Lung (tissue), 11 donors: ENCODE measurements at regions not wholly inside any gene's neighbourhood (a gene's known extent, or its start where the extent isn't known, plus 50 kb on each side); places are given as distances from the start of the nearest gene placed in this dataset.

Experiments used
- ATAC-seq: fragments of 200-7000 bp; cut with Tn5 transposase; one replicate; pipeline ENCODE4 v1.9.1; 2020; ENCODE audit warnings: moderate number of reproducible peaks; ENCODE audit not compliant: insufficient read depth, low FRiP score
- DNase-seq, 3 donors: peaks; one replicate each; pipeline ENCODE4 v3.0.0-alpha.2; 2013 to 2017
- H3K27ac ChIP-seq, 2 donors: one replicate each; pipeline ENCODE4 v1.5.1; 2013; ENCODE audit warnings: mild to moderate bottlenecking in 2 of 2, moderate library complexity in 2 of 2, control low read depth in 1 of 2, inconsistent platforms in 1 of 2, low read depth in 1 of 2, low read length in 1 of 2
- H3K27me3 ChIP-seq, 3 donors: one replicate each; pipeline ENCODE4 v1.5.1; 2013; ENCODE audit warnings: low read length in 2 of 3; ENCODE audit not compliant: control insufficient read depth in 3 of 3, insufficient read depth in 3 of 3
- H3K36me3 ChIP-seq, 4 donors: one replicate each; pipeline ENCODE4 v1.5.1; 2013; ENCODE audit warnings: low read length in 4 of 4, mild to moderate bottlenecking in 1 of 4, moderate library complexity in 1 of 4; ENCODE audit not compliant: control insufficient read depth in 4 of 4, insufficient read depth in 4 of 4
- H3K4me1 ChIP-seq, 5 donors: one replicate each; pipeline ENCODE4 v1.5.1; 2013; ENCODE audit warnings: low read length in 5 of 5, mild to moderate bottlenecking in 2 of 5, moderate library complexity in 1 of 5; ENCODE audit not compliant: control insufficient read depth in 5 of 5, insufficient read depth in 5 of 5
- H3K4me3 ChIP-seq: one replicate; pipeline ENCODE4 v1.5.1; 2013; ENCODE audit warnings: mild to moderate bottlenecking, control low read depth, moderate library complexity
- H3K9ac ChIP-seq, 2 donors: one replicate each; pipeline ENCODE4 v1.5.1; 2013; ENCODE audit warnings: low read length in 2 of 2, control low read depth in 1 of 2; ENCODE audit not compliant: insufficient read depth in 1 of 2
- H3K9me3 ChIP-seq, 4 donors: one replicate each; pipeline ENCODE4 v1.5.1; 2013; ENCODE audit warnings: low read length in 3 of 4, mild to moderate bottlenecking in 1 of 4, moderate library complexity in 1 of 4; ENCODE audit not compliant: control insufficient read depth in 4 of 4, insufficient read depth in 3 of 4
- CTCF ChIP-seq: IDR thresholded peaks from 2 replicates; pipeline ENCODE4 v1.5.1; 2012; ENCODE audit warnings: mild to moderate bottlenecking; ENCODE audit errors: control extremely low read depth, extremely low read depth
- WGBS, 2 donors: extraction: QIAGEN DNeasy Blood & Tissue Kit; methylation state at CpG; one replicate each; pipeline ENCODE4 v1.1.7; 2013; 5-methylcytosine and 5-hydroxymethylcytosine counted together
- donor health status: control.
- donor health status: control.
- donor health status: Bipolar disorder and iron deficiency.
- donor health status: healthy.
- donor health status: DM: yes; HTN: yes; CAD: no.

- no peak for TF ChIP-seq CTCF
- WGBS, 2 donors: 44 to 59% methylated on average over 3 of the region's 3 CpGs
- DNase-seq: no peak
- no peak overlapping the region for H3K9ac ChIP-seq
- H3K4me3 ChIP-seq: no peak overlapping the region
- H3K27ac ChIP-seq: no peak overlapping the region
- H3K27me3 ChIP-seq: no peaks in the 10 kb centered on the region
- H3K9me3 ChIP-seq: no peaks in the 10 kb centered on the region
- ATAC-seq: no peak
- H3K36me3 ChIP-seq: no peaks in the 10 kb centered on the region
- peaks cover 0 to 4% (median 0%) of the 10 kb centered on the region in 5 donors for H3K4me1 ChIP-seq
Measured at GRCh38 chr13:44769686-44770085, 193.6 kb upstream of the TSC22D1 start.

DNA sequence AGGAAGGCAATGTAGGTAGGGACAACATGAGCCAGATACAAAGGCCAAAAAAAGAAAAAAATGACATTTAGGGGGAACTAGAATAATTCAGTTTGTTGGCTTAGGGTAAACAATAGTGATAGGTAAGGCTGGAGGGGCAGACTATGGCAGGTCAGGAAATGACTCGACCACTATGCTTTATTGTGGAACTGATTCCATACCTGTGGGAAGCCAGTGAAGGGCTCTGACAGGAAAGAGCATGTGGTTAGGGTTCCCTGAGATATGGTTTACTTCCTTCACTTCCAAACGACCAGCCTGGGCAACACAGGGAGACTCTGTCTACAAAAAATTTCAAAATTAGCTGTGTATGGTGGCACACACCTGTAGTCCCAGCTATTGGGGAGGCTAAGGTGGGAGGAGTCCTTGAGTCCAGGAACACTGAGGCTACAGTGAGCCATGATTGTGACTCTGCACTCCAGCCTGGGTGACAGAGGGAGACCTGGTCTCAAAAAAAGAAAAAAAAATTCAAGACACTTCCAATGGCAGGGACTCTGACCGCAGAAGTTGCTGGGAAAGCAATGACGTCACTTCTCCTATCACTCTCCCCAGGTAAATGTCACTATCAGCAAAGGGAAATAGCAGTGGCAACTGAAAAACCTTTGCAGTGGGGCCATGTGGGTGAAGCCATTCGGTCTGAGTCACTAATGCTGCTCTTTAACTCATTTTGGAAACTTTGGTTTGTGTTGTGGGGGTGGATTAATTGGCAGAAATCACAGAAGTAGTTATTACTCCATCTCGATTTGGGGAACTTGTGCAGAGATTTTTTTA is 192.8 kb upstream of the TSC22D1 start:
- H3K27me3 ChIP-seq: no peaks in the 10 kb centered on the region
- H3K9ac ChIP-seq: no peak overlapping the region
- no peaks in the 10 kb centered on the region for H3K36me3 ChIP-seq
- H3K27ac ChIP-seq: no peak overlapping the region
- no peak for TF ChIP-seq CTCF
- no peak for ATAC-seq
- peaks cover 0 to 4% (median 0%) of the 10 kb centered on the region in 5 donors for H3K4me1 ChIP-seq
- 37 to 53% methylated on average over 6 of the region's 6 CpGs for WGBS, 2 donors
- H3K9me3 ChIP-seq: no peaks in the 10 kb centered on the region
- no peak overlapping the region for H3K4me3 ChIP-seq
- DNase-seq: no peak

DNA sequence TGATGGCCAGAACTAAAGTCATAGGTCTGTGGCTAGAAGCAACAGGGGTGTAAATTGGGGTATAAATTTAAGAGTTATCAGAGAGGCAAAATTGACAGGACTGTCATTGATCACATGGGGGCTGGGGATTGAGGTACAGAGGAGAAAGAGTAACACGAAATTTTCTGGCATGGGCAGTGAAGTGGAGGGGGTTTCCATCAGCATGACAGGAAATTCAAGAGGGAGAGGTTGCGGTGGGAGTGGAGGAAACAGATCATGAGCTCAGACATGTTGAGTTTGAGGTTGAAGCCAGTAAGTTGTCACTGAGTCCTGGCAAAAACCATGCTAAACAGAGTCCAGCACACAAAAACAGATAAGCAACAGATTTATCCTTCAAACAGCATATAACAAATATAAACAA is 192.1 kb upstream of the TSC22D1 start:
- no peak overlapping the region for H3K4me3 ChIP-seq
- WGBS, 2 donors: 13 to 34% methylated on average over 2 of the region's 2 CpGs
- H3K27ac ChIP-seq: no peak overlapping the region
- H3K27me3 ChIP-seq: no peaks in the 10 kb centered on the region
- ATAC-seq (no peak), DNase-seq (peak in 1 of 3 donors; percentile 34)
- peaks cover 0 to 4% (median 0%) of the 10 kb centered on the region in 5 donors for H3K4me1 ChIP-seq
- no peak overlapping the region for H3K9ac ChIP-seq
- H3K9me3 ChIP-seq: no peaks in the 10 kb centered on the region
- TF ChIP-seq CTCF: no peak
- H3K36me3 ChIP-seq: no peaks in the 10 kb centered on the region
